H1 (cell line): ENCODE measurements at regions not wholly inside any gene's neighbourhood (a gene's known extent, or its start where the extent isn't known, plus 50 kb on each side); places are given as distances from the start of the nearest gene placed in this dataset.

Source experiments
- CTCF ChIA-PET: fragments of 300-600 bp; sonication (Branson Sonifier 250); formaldehyde crosslinking; loops from one replicate; lab custom pipeline; 2021; ENCODE audit not compliant: partially characterized antibody; lab: Charles Lee
- POLR2A ChIA-PET: fragments of 300-600 bp; sonication (Branson Sonifier 250); formaldehyde crosslinking; loops from one replicate; lab custom pipeline; 2021; ENCODE audit warnings: inconsistent platforms; ENCODE audit not compliant: partially characterized antibody; lab: Charles Lee
- DNase-seq, 2 experiments: peaks; one replicate each; pipeline versions ENCODE4 v3.0.0 to v3.0.0-alpha.2; 2010 to 2022; ENCODE audit warnings: low spot score in 2 of 2, low read depth in 1 of 2, mixed read lengths in 1 of 2
- FAIRE-seq: peaks from 2 replicates; lab custom pipeline; 2011; peaks lifted over from hg19 to GRCh38; lab: Jason Lieb, UNC
- H2AFZ ChIP-seq: 2 replicates; pipeline ENCODE4 v1.8.1; 2012; ENCODE audit warnings: low read length, inconsistent platforms
- H2AK5ac ChIP-seq: 2 replicates; pipeline ENCODE4 v1.6.1; 2013; ENCODE audit warnings: low read depth, low read length
- H2BK120ac ChIP-seq: replicated peaks from 2 replicates; pipeline ENCODE3; 2013; ENCODE audit warnings: low read depth, low read length, inconsistent platforms
- H2BK12ac ChIP-seq: 2 replicates; pipeline ENCODE4 v1.6.1; 2013; ENCODE audit warnings: low read depth, low read length
- H2BK15ac ChIP-seq: 2 replicates; pipeline ENCODE4 v1.6.1; 2013; ENCODE audit warnings: low read length
- H2BK20ac ChIP-seq: 2 replicates; pipeline ENCODE4 v1.6.1; 2013; ENCODE audit warnings: low read length
- H2BK5ac ChIP-seq: 2 replicates; pipeline ENCODE4 v1.6.1; 2013; ENCODE audit warnings: low read depth, low read length
- H3K14ac ChIP-seq: 2 replicates; pipeline ENCODE4 v1.6.1; 2013; ENCODE audit warnings: inconsistent platforms; ENCODE audit not compliant: insufficient read length
- H3K18ac ChIP-seq: 2 replicates; pipeline ENCODE4 v1.6.1; 2013; ENCODE audit warnings: low read length; ENCODE audit errors: extremely low read depth
- H3K23ac ChIP-seq: 2 replicates; pipeline ENCODE4 v1.6.1; 2013; ENCODE audit warnings: inconsistent platforms; ENCODE audit not compliant: insufficient read length
- H3K23me2 ChIP-seq: 2 replicates; pipeline ENCODE4 v1.6.1; 2013; ENCODE audit warnings: low read depth, low read length
- H3K27ac ChIP-seq: 2 replicates; pipeline ENCODE4 v1.6.1; 2011; ENCODE audit warnings: low read depth, low read length, inconsistent platforms
- H3K27me3 ChIP-seq, 4 experiments: replicated peaks in 1 of 4; 1 replicate in 1 of 4; 2 replicates in 3 of 4; pipeline versions ENCODE4 v1.6.1 to v1.8.1; 2011 to 2013; ENCODE audit warnings: low read length in 3 of 4, mild to moderate bottlenecking in 3 of 4, inconsistent platforms in 2 of 4, mixed read lengths in 2 of 4, moderate library complexity in 1 of 4; ENCODE audit not compliant: control insufficient read depth in 3 of 4, insufficient read depth in 3 of 4; ENCODE audit errors: extremely low read depth in 1 of 4
- H3K36me3 ChIP-seq, 4 experiments: 2 replicates each; pipeline versions ENCODE4 v1.6.1 to v1.8.1; 2011 to 2013; ENCODE audit warnings: mild to moderate bottlenecking in 4 of 4, low read length in 3 of 4, moderate library complexity in 2 of 4, control low read depth in 1 of 4, inconsistent platforms in 1 of 4; ENCODE audit not compliant: insufficient read depth in 4 of 4, control insufficient read depth in 2 of 4
- H3K4ac ChIP-seq: replicated peaks from 2 replicates; pipeline ENCODE3; 2013; ENCODE audit warnings: low read length, low read depth, mixed read lengths, inconsistent platforms; ENCODE audit not compliant: insufficient read length
- H3K4me1 ChIP-seq, 4 experiments: replicated peaks in 1 of 4; 1 replicate in 1 of 4; 2 replicates in 3 of 4; pipeline versions ENCODE4 v1.6.1 to v1.8.1; 2011 to 2013; ENCODE audit warnings: low read length in 3 of 4, inconsistent platforms in 2 of 4, mixed read lengths in 1 of 4; ENCODE audit not compliant: insufficient read depth in 4 of 4, control insufficient read depth in 3 of 4
- H3K4me2 ChIP-seq, 2 experiments: 2 replicates each; pipeline versions ENCODE4 v1.6.1 to v1.8.1; 2011 to 2013; ENCODE audit warnings: low read depth in 2 of 2, low read length in 2 of 2, control low read depth in 1 of 2, inconsistent platforms in 1 of 2, mild to moderate bottlenecking in 1 of 2; ENCODE audit not compliant: insufficient read depth in 1 of 2
- H3K4me3 ChIP-seq, 4 experiments: fragments of 200-600, 300-600 bp in 1 of 4; sonication (generic), shearing (Covaris generic), sonication (Bioruptor Twin) in 1 of 4; 2 replicates each; pipeline versions ENCODE4 v1.5.1 to v1.8.1; 2011 to 2016; ENCODE audit warnings: low read length in 4 of 4, low read depth in 3 of 4, control low read depth in 2 of 4, inconsistent platforms in 2 of 4, mild to moderate bottlenecking in 2 of 4, mixed read lengths in 1 of 4, moderate library complexity in 1 of 4; ENCODE audit not compliant: insufficient read depth in 2 of 4; ENCODE audit errors: extremely low read depth in 1 of 4
- H3K56ac ChIP-seq: replicated peaks from 2 replicates; pipeline ENCODE3; 2013; ENCODE audit warnings: low read depth, mild to moderate bottlenecking, mixed read lengths, low read length, inconsistent platforms; ENCODE audit not compliant: insufficient read length
- H3K79me1 ChIP-seq: 2 replicates; pipeline ENCODE4 v1.6.1; 2013; ENCODE audit warnings: low read depth, low read length, control low read depth
- H3K79me2 ChIP-seq, 2 experiments: 2 replicates each; pipeline versions ENCODE4 v1.6.1 to v1.8.1; 2012 to 2013; ENCODE audit warnings: low read length in 2 of 2, mild to moderate bottlenecking in 2 of 2, inconsistent platforms in 1 of 2; ENCODE audit not compliant: insufficient read depth in 2 of 2, control insufficient read depth in 1 of 2
- H3K9ac ChIP-seq, 4 experiments: replicated peaks in 1 of 4; 1 replicate in 1 of 4; 2 replicates in 3 of 4; pipeline versions ENCODE4 v1.6.1 to v1.8.1; 2011 to 2013; ENCODE audit warnings: low read depth in 3 of 4, low read length in 3 of 4, control low read depth in 2 of 4, mild to moderate bottlenecking in 2 of 4, moderate library complexity in 2 of 4, inconsistent platforms in 1 of 4; ENCODE audit errors: extremely low read depth in 1 of 4
- H3K9me3 ChIP-seq, 2 experiments: 2 replicates each; pipeline versions ENCODE4 v1.6.1 to v1.8.1; 2012 to 2013; ENCODE audit warnings: mild to moderate bottlenecking in 2 of 2, moderate library complexity in 2 of 2, control low read depth in 1 of 2, inconsistent platforms in 1 of 2, low read depth in 1 of 2, low read length in 1 of 2, mixed read lengths in 1 of 2; ENCODE audit not compliant: insufficient read depth in 2 of 2
- H4K20me1 ChIP-seq, 2 experiments: replicated peaks in 1 of 2; 2 replicates each; pipeline versions ENCODE3 to v1.8.1; 2011 to 2013; ENCODE audit warnings: inconsistent platforms in 2 of 2, low read length in 2 of 2, mild to moderate bottlenecking in 1 of 2; ENCODE audit not compliant: insufficient read depth in 2 of 2, control insufficient read depth in 1 of 2
- H4K5ac ChIP-seq: 2 replicates; pipeline ENCODE4 v1.6.1; 2013; ENCODE audit warnings: low read length, low read depth, mixed read lengths, inconsistent platforms; ENCODE audit not compliant: insufficient read length
- H4K8ac ChIP-seq: 2 replicates; pipeline ENCODE4 v1.8.0; 2013; ENCODE audit warnings: mild to moderate bottlenecking, moderate library complexity, low read length, inconsistent platforms; ENCODE audit not compliant: insufficient read depth; ENCODE audit errors: extremely low read depth
- H4K91ac ChIP-seq: replicated peaks from 2 replicates; pipeline ENCODE3; 2013; ENCODE audit warnings: low read length, mixed read lengths, inconsistent platforms; ENCODE audit not compliant: insufficient read length
- MAFK ChIP-seq: IDR thresholded peaks from 2 replicates; pipeline ENCODE4 v1.6.1; 2012; ENCODE audit warnings: low read depth, mild to moderate bottlenecking, improper control_type of control experiment, low read length
- SP1 ChIP-seq: IDR thresholded peaks from 2 replicates; pipeline ENCODE4 v1.6.1; 2011; ENCODE audit warnings: low read depth, low read length
- TCF12 ChIP-seq: IDR thresholded peaks from 2 replicates; pipeline ENCODE4 v1.6.1; 2011; ENCODE audit warnings: low read depth, mild to moderate bottlenecking, low read length
- TEAD4 ChIP-seq: IDR thresholded peaks from 2 replicates; pipeline ENCODE4 v1.6.1; 2012; ENCODE audit warnings: low read depth, low read length, inconsistent platforms, mixed read lengths
- YY1 ChIP-seq: IDR thresholded peaks from 2 replicates; pipeline ENCODE4 v1.6.1; 2011; ENCODE audit warnings: low read depth, mild to moderate bottlenecking, low read length
- WGBS, 2 experiments: shearing (Covaris generic) in 1 of 2; methylation state at CpG; one replicate each; pipeline versions ENCODE4 v1.1.6 to v1.1.7; 2013 to 2015; ENCODE audit warnings: low lambda C conversion rate in 2 of 2, mixed read lengths in 2 of 2, inconsistent platforms in 1 of 2, low coverage in 1 of 2, missing lambda C conversion rate in 1 of 2; ENCODE audit not compliant: insufficient replicate concordance in 2 of 2, insufficient coverage in 1 of 2, insufficient read length in 1 of 2; ENCODE audit errors: extremely low coverage in 1 of 2, missing lambda C conversion rate in 1 of 2; 5-methylcytosine and 5-hydroxymethylcytosine counted together
- TF ChIP-seq, protein P1 (sequence below): IDR thresholded peaks from 2 replicates; pipeline ENCODE4 v1.6.1; 2012; ENCODE audit warnings: inconsistent platforms

DNA sequence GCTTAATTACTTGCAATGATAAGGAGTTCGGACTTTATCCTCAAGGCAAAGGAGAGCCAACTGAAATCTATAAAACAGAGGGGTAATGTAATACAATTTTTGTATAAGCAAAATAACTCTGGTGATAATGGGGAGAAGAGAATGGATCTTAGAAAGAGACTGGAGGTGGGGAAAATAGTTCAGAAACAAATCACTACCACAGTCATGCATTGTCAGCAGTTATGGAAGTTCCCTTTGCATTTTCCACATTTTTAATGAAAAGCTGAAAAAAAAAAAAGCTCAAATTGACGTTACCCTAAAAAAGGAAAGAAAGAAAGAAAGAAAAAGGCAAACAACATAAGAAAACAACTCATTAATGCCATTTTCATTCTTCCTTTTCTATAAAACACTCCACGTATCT is 337.6 kb upstream of the HSF2 start:
- no peak for FAIRE-seq

More for the DNA sequence above, 337.6 kb upstream of the HSF2 start:
- Histone ChIP-seq H2BK15ac (no peak overlapping the region), H2BK5ac (no peak overlapping the region), H3K14ac (no peak overlapping the region), H3K36me3 (no peaks in the 10 kb centered on the region), H3K56ac (no peak overlapping the region), H4K91ac (no peak overlapping the region), H2BK12ac (no peak overlapping the region), H3K4ac (no peak overlapping the region), H2AK5ac (no peak overlapping the region), H3K9ac (no peak overlapping the region), H2AFZ (no peak overlapping the region), H4K5ac (no peak overlapping the region), H3K27ac (no peak overlapping the region), H2BK120ac (no peak overlapping the region), H3K79me2 (no peaks in the 10 kb centered on the region), H3K27me3 (no peaks in the 10 kb centered on the region), H4K20me1 (no peaks in the 10 kb centered on the region), H3K79me1 (no peaks in the 10 kb centered on the region), H2BK20ac (no peak overlapping the region), H3K9me3 (no peaks in the 10 kb centered on the region), H3K4me1 (no peaks in the 10 kb centered on the region), H3K23me2 (no peaks in the 10 kb centered on the region), H3K4me2 (no peak overlapping the region), H3K18ac (no peak overlapping the region), H4K8ac (no peak overlapping the region), H3K4me3 (no peak overlapping the region), H3K23ac (no peak overlapping the region)
- WGBS, 2 experiments, result 73% methylated on average over 3 of the region's 3 CpGs; no CpG with 5 or more reads in 1 of the 2 experiments
- TF ChIP-seq, protein P1, sequence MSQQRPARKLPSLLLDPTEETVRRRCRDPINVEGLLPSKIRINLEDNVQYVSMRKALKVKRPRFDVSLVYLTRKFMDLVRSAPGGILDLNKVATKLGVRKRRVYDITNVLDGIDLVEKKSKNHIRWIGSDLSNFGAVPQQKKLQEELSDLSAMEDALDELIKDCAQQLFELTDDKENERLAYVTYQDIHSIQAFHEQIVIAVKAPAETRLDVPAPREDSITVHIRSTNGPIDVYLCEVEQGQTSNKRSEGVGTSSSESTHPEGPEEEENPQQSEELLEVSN, result no peak
- TF ChIP-seq TCF12 (no peak), MAFK (peak; percentile 26; the same call in 1 of the 2 replicates), SP1 (no peak), YY1 (no peak), TEAD4 (no peak)
- CTCF ChIA-PET, result interaction anchor here (1.0 to 1.3 kb wide), 2 partner anchors 9 to 172 kb away, joined by 3 read pairs; no protein-coding TSS in a partner anchor
- no peak for DNase-seq
- POLR2A ChIA-PET, result no interaction called here
